PC-3 (cell line): ENCODE measurements at regions not wholly inside any gene's neighbourhood (a gene's known extent, or its start where the extent isn't known, plus 50 kb on each side); places are given as distances from the start of the nearest gene placed in this dataset.
A peak's percentile ranks its signal among the peaks of the same experiment; 100 is the strongest.

Experiments used
- ATAC-seq: fragments of 200-7000 bp; cut with Tn5 transposase; 2 replicates; pipeline ENCODE4 v1.9.1; 2020; ENCODE audit warnings: mild to moderate bottlenecking, moderate library complexity
- BruUV-seq: library from RNA; stranded (reverse); fragments of 400-500 nt; replicated peaks from 2 replicates; lab custom pipeline; 2021; lab: Mats Ljungman, UMichigan
- CTCF ChIA-PET: fragments of 300-600 bp; sonication (Branson Sonifier 250); formaldehyde crosslinking; loops from one replicate; lab custom pipeline; 2022; ENCODE audit warnings: antibody characterized with exemption; lab: Charles Lee
- POLR2A ChIA-PET: fragments of 300-600 bp; sonication (Branson Sonifier 250); formaldehyde crosslinking; loops from one replicate; lab custom pipeline; 2022; ENCODE audit warnings: antibody characterized with exemption; ENCODE audit not compliant: unreplicated experiment; lab: Charles Lee
- DNase-seq: peaks from one replicate; pipeline ENCODE4 v3.0.0-alpha.2; 2015
- H2AFZ ChIP-seq: fragments of 300-600 bp; sonication (generic); 2 replicates; pipeline ENCODE4 v1.6.0; 2016; ENCODE audit warnings: antibody characterized with exemption, low read length
- H3F3A ChIP-seq: fragments of 300-600 bp; sonication (generic); one replicate; pipeline ENCODE4 v1.6.0; 2017; ENCODE audit warnings: antibody characterized with exemption, low read length, control low read depth, mild to moderate bottlenecking; ENCODE audit not compliant: unreplicated experiment
- H3K27ac ChIP-seq: fragments of 300-600 bp; sonication (generic); 2 replicates; pipeline ENCODE4 v1.5.1; 2016; ENCODE audit warnings: mild to moderate bottlenecking, low read length
- H3K27me3 ChIP-seq: fragments of 300-600 bp; sonication (generic); 2 replicates; pipeline ENCODE4 v1.6.1; 2016; ENCODE audit warnings: low read length, mixed read lengths
- H3K36me3 ChIP-seq: fragments of 300-600 bp; sonication (generic); 2 replicates; pipeline ENCODE4 v1.6.1; 2016; ENCODE audit warnings: low read depth, mixed run types, low read length, mixed read lengths
- H3K4me1 ChIP-seq: fragments of 300-600 bp; sonication (generic); 2 replicates; pipeline ENCODE4 v1.5.1; 2016; ENCODE audit warnings: low read length; ENCODE audit not compliant: insufficient read depth
- H3K4me2 ChIP-seq: fragments of 300-600 bp; sonication (generic); 2 replicates; pipeline ENCODE4 v1.6.0; 2016; ENCODE audit warnings: low read length
- H3K4me3 ChIP-seq: fragments of 300-600 bp; sonication (generic); 2 replicates; pipeline ENCODE4 v1.5.1; 2016; ENCODE audit warnings: mild to moderate bottlenecking, low read length, mixed read lengths
- H3K79me2 ChIP-seq: fragments of 300-600 bp; sonication (generic); 2 replicates; pipeline ENCODE4 v1.6.1; 2017; ENCODE audit warnings: low read length, mixed read lengths
- H3K9ac ChIP-seq: fragments of 300-600 bp; sonication (generic); 2 replicates; pipeline ENCODE4 v1.6.0; 2016; ENCODE audit warnings: mild to moderate bottlenecking, low read length
- H3K9me2 ChIP-seq: fragments of 300-600 bp; sonication (generic); replicated peaks from 2 replicates; pipeline ENCODE4 v1.6.1; 2016; ENCODE audit warnings: mixed run types, low read length, mixed read lengths
- H3K9me3 ChIP-seq: fragments of 300-600 bp; sonication (generic); 2 replicates; pipeline ENCODE4 v1.6.1; 2016; ENCODE audit warnings: low read length, mixed read lengths
- H4K20me1 ChIP-seq: fragments of 300-600 bp; sonication (generic); 2 replicates; pipeline ENCODE4 v1.6.1; 2016; ENCODE audit warnings: low read length, mixed read lengths
- CTCF ChIP-seq: fragments of 300-600 bp; sonication (generic); conservative IDR thresholded peaks from 2 replicates; pipeline ENCODE4 v1.5.1; 2017; ENCODE audit warnings: antibody characterized with exemption, low read depth, mild to moderate bottlenecking, low read length
- EZH2 ChIP-seq: fragments of 300-600 bp; sonication (generic); IDR thresholded peaks from one replicate; pipeline ENCODE4 v1.6.1; 2017; ENCODE audit warnings: antibody characterized with exemption, mild to moderate bottlenecking, low read length; ENCODE audit not compliant: unreplicated experiment
- EZH2phosphoT487 ChIP-seq: fragments of 300-600 bp; sonication (generic); IDR thresholded peaks from 2 replicates; pipeline ENCODE4 v1.6.1; 2018; ENCODE audit warnings: mild to moderate bottlenecking, antibody characterized with exemption, low read length, borderline replicate concordance
- intact Hi-C: fragments of 100-400 bp; cut with micrococcal nuclease; formaldehyde crosslinking; loops from 2 replicates; pipeline ENCODE4 v1.9.0; 2023

GRCh38 chr1:186749820-186750219, 69.6 kb upstream of the PTGS2 start:
- CTCF ChIA-PET = no interaction called here
- Histone ChIP-seq H3K9me3 (no peaks in the 10 kb centered on the region), H2AFZ (no peak overlapping the region), H3F3A (no peaks in the 10 kb centered on the region), H3K9ac (no peak overlapping the region), H3K79me2 (no peaks in the 10 kb centered on the region), H4K20me1 (no peaks in the 10 kb centered on the region), H3K36me3 (no peaks in the 10 kb centered on the region), H3K9me2 (no peaks in the 10 kb centered on the region), H3K27me3 (no peaks in the 10 kb centered on the region), H3K4me1 (peaks cover 22% of the 10 kb centered on the region), H3K4me3 (no peak overlapping the region), H3K4me2 (no peak overlapping the region), H3K27ac (no peak overlapping the region)
- no peak for TF ChIP-seq EZH2
- POLR2A ChIA-PET = no interaction called here
- intact Hi-C loops = no loop called here
- DNase-seq = no peak
- no peak for ATAC-seq
- BruUV-seq = no TSS peak

- Histone ChIP-seq H4K20me1 (no peaks in the 10 kb centered on the region), H3K4me1 (peaks cover 5% of the 10 kb centered on the region; the same call in 1 of the 2 replicates), H3K27me3 (no peaks in the 10 kb centered on the region), H3K9me2 (no peaks in the 10 kb centered on the region), H2AFZ (no peak overlapping the region), H3K9me3 (no peaks in the 10 kb centered on the region), H3K4me3 (no peak overlapping the region), H3K36me3 (no peaks in the 10 kb centered on the region), H3K27ac (no peak overlapping the region), H3K9ac (no peak overlapping the region), H3K4me2 (no peak overlapping the region), H3K79me2 (no peaks in the 10 kb centered on the region), H3F3A (no peaks in the 10 kb centered on the region)
- ATAC-seq = no peak
- TF ChIP-seq EZH2phosphoT487 (no peak), EZH2 (no peak), CTCF (no peak)
- no TSS peak for BruUV-seq
- CTCF ChIA-PET = no interaction called here
- intact Hi-C loops = no loop called here
- no peak for DNase-seq
- POLR2A ChIA-PET = no interaction called here
Observed at GRCh38 chr1:186747661-186748060, 67.4 kb upstream of the PTGS2 start.

GRCh38 chr1:186745531-186746146, 65.4 kb upstream of the PTGS2 start:
- H3K27ac ChIP-seq = no peak overlapping the region
- no peak overlapping the region for H3K4me2 ChIP-seq
- H3K4me3 ChIP-seq = no peak overlapping the region
- no peaks in the 10 kb centered on the region for H3K9me3 ChIP-seq
- ChIA-PET CTCF (no interaction called here), POLR2A (no interaction called here)
- no peaks in the 10 kb centered on the region for H4K20me1 ChIP-seq
- H3F3A ChIP-seq = no peaks in the 10 kb centered on the region
- no peaks in the 10 kb centered on the region for H3K36me3 ChIP-seq
- no peak overlapping the region for H3K9ac ChIP-seq
- no peak for DNase-seq
- ATAC-seq = peak; percentile 46
- no peaks in the 10 kb centered on the region for H3K27me3 ChIP-seq
- H3K79me2 ChIP-seq = no peaks in the 10 kb centered on the region
- TF ChIP-seq EZH2 (no peak), CTCF (no peak), EZH2phosphoT487 (no peak)
- no peak overlapping the region for H2AFZ ChIP-seq
- intact Hi-C loops = no loop called here
- peaks cover 5% of the 10 kb centered on the region; the same call in 1 of the 2 replicates for H3K4me1 ChIP-seq
- BruUV-seq = no TSS peak
- H3K9me2 ChIP-seq = no peaks in the 10 kb centered on the region
